OCI-LY7 (cell line): ENCODE measurements at regions not wholly inside any gene's neighbourhood (a gene's known extent, or its start where the extent isn't known, plus 50 kb on each side); places are given as distances from the start of the nearest gene placed in this dataset.

ENCODE experiments used
- BruUV-seq: library from RNA; stranded (reverse); fragments of 400-500 nt; replicated peaks from 2 replicates; lab custom pipeline; 2021; lab: Mats Ljungman, UMichigan
- CTCF ChIA-PET: fragments of 300-600 bp; sonication (Branson Sonifier 250); formaldehyde crosslinking; loops from one replicate; lab custom pipeline; 2022; ENCODE audit warnings: antibody characterized with exemption; ENCODE audit not compliant: unreplicated experiment; lab: Charles Lee
- POLR2A ChIA-PET: fragments of 300-600 bp; sonication (Branson Sonifier 250); formaldehyde crosslinking; loops from one replicate; lab custom pipeline; 2022; ENCODE audit warnings: antibody characterized with exemption; lab: Charles Lee
- DNase-seq: peaks from one replicate; pipeline ENCODE4 v3.0.0-alpha.2; 2015; ENCODE audit warnings: low spot score
- H2AFZ ChIP-seq: fragments of 200-600 bp; sonication (generic), shearing (Covaris generic); 2 replicates; pipeline ENCODE4 v1.6.1; 2014; ENCODE audit warnings: mild to moderate bottlenecking, antibody characterized with exemption, low read length, moderate library complexity
- H3K27ac ChIP-seq: fragments of 200-600 bp; sonication (generic); 2 replicates; pipeline ENCODE4 v1.5.1; 2014; ENCODE audit warnings: mixed run types, low read depth, mild to moderate bottlenecking, moderate library complexity, low read length, inconsistent platforms; ENCODE audit not compliant: poor library complexity, severe bottlenecking
- H3K36me3 ChIP-seq: fragments of 200-600 bp; sonication (generic); 2 replicates; pipeline ENCODE4 v1.6.1; 2014; ENCODE audit warnings: mild to moderate bottlenecking, antibody characterized with exemption, low read length, moderate library complexity, mixed read lengths; ENCODE audit not compliant: insufficient read depth
- H3K4me1 ChIP-seq: fragments of 200-600 bp; sonication (generic); 2 replicates; pipeline ENCODE4 v1.5.1; 2014; ENCODE audit warnings: mild to moderate bottlenecking, low read length; ENCODE audit not compliant: insufficient read depth, poor library complexity, severe bottlenecking
- H3K4me2 ChIP-seq: fragments of 200-600 bp; sonication (generic); 2 replicates; pipeline ENCODE4 v1.6.1; 2014; ENCODE audit warnings: mild to moderate bottlenecking, low read length
- H3K4me3 ChIP-seq: fragments of 200-600 bp; sonication (generic); 2 replicates; pipeline ENCODE4 v1.5.1; 2014; ENCODE audit warnings: mild to moderate bottlenecking, low read depth, low read length; ENCODE audit not compliant: poor library complexity, severe bottlenecking
- H3K79me2 ChIP-seq: fragments of 200-600 bp; sonication (generic); 2 replicates; pipeline ENCODE4 v1.6.1; 2016; ENCODE audit warnings: low read depth, mild to moderate bottlenecking, low read length, moderate library complexity, mixed read lengths; ENCODE audit not compliant: insufficient read depth
- H3K9me2 ChIP-seq: fragments of 200-600 bp; sonication (generic); 2 replicates; pipeline ENCODE4 v1.6.1; 2016; ENCODE audit warnings: mild to moderate bottlenecking, low read length, mixed read lengths; ENCODE audit not compliant: insufficient read depth
- H3K9me3 ChIP-seq: fragments of 200-600 bp; sonication (generic); 2 replicates; pipeline ENCODE4 v1.6.1; 2014; ENCODE audit warnings: mild to moderate bottlenecking, mixed run types, low read length, mixed read lengths
- H4K20me1 ChIP-seq: fragments of 200-600 bp; sonication (generic); 2 replicates; pipeline ENCODE4 v1.6.1; 2014; ENCODE audit warnings: mild to moderate bottlenecking, antibody characterized with exemption, low read length, moderate library complexity, mixed read lengths; ENCODE audit not compliant: insufficient read depth
- CTCF ChIP-seq: fragments of 200-600 bp; sonication (generic); conservative IDR thresholded peaks from 2 replicates; pipeline ENCODE4 v1.5.1; 2014; ENCODE audit warnings: mild to moderate bottlenecking, antibody characterized with exemption, low read length, moderate library complexity, mixed read lengths
- EZH2phosphoT487 ChIP-seq: fragments of 200-600 bp; sonication (generic); IDR thresholded peaks from 2 replicates; pipeline ENCODE4 v1.6.1; 2018; ENCODE audit warnings: low read depth, borderline replicate concordance, mild to moderate bottlenecking, mixed run types, antibody characterized with exemption, low read length, moderate library complexity, mixed read lengths
- intact Hi-C: fragments of 100-400 bp; cut with micrococcal nuclease; formaldehyde crosslinking; loops from one replicate; pipeline ENCODE4 v1.10.0; 2022; ENCODE audit not compliant: unreplicated experiment

DNA sequence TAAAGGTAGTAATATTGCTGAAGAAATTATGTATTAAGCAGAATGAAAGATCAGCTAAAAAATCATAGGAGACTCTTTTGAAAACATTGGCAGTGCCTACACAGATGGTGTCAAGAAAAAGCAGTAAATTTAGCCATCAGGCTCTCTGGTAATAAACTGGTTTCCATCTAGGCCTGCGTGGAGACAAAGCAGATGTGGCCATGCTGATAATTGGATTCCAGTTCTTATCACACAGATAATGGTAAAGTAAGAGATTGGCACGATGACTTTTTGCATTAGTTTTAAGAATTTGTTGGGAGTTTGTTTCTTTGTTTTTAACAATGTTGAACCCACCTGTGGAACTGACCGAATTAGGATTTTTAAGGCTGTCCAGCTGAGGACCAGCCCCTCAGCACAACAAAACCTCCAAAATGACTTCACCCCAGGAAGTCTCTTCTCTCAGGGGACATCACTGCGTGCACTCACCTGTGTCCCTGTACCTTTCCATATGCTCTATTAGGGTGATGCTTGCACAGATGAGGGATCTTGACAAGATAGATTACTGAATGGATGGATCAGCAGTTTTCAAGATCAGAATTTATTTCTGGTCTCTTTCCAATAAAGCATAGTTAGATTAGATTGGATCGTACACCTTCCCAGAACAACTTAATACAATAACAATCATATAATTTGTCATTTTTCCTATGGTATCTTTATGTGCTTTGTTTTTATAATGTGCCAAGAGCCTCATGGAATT, 69.1 kb upstream of the DNAJC10 start:
- Histone ChIP-seq H2AFZ (no peak overlapping the region), H3K36me3 (no peaks in the 10 kb centered on the region), H3K4me1 (no peaks in the 10 kb centered on the region), H3K9me3 (no peaks in the 10 kb centered on the region), H4K20me1 (no peaks in the 10 kb centered on the region), H3K9me2 (no peaks in the 10 kb centered on the region), H3K4me3 (no peak overlapping the region), H3K79me2 (no peaks in the 10 kb centered on the region), H3K27ac (no peak overlapping the region), H3K4me2 (no peak overlapping the region)
- intact Hi-C loops: no loop called here
- ChIA-PET CTCF (no interaction called here), POLR2A (no interaction called here)
- no TSS peak for BruUV-seq
- TF ChIP-seq EZH2phosphoT487: no peak
- no peak for DNase-seq

- intact Hi-C loops: no loop called here
- no peaks in the 10 kb centered on the region for H3K79me2 ChIP-seq
- no peak overlapping the region for H3K4me3 ChIP-seq
- TF ChIP-seq CTCF (no peak), EZH2phosphoT487 (no peak)
- H2AFZ ChIP-seq: no peak overlapping the region
- no TSS peak for BruUV-seq
- H4K20me1 ChIP-seq: no peaks in the 10 kb centered on the region
- H3K27ac ChIP-seq: no peak overlapping the region
- H3K9me3 ChIP-seq: no peaks in the 10 kb centered on the region
- H3K4me2 ChIP-seq: no peak overlapping the region
- ChIA-PET CTCF (no interaction called here), POLR2A (no interaction called here)
- H3K9me2 ChIP-seq: no peaks in the 10 kb centered on the region
- no peak for DNase-seq
- no peaks in the 10 kb centered on the region for H3K36me3 ChIP-seq
- no peaks in the 10 kb centered on the region for H3K4me1 ChIP-seq
Observed at GRCh38 chr2:182647499-182647787, 68.6 kb upstream of the DNAJC10 start.

DNA sequence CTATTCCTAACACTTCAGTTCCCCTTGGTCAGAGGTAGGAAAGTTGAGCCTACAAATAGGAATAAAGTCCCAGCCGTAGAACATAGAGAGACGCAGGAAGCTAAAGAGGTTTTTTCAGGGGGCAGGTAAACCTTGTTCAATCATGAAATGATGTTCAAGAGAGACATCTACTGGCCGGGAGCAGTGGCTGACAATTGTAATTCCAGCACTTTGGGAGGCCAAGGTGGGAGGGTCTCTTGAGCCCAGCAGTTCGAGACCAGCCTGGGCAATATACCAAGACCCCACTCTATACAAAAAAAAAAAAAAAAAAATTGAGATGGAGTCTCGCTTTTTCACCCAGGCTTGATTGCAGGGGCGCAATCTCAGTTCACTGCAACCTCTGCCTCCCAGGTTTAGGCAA, 66.7 kb upstream of the DNAJC10 start:
- TF ChIP-seq EZH2phosphoT487: no peak
- TF ChIP-seq CTCF: peak; percentile 72
- Histone ChIP-seq H3K27ac (no peak overlapping the region), H3K4me1 (no peaks in the 10 kb centered on the region), H3K36me3 (no peaks in the 10 kb centered on the region), H3K4me3 (no peak overlapping the region), H2AFZ (no peak overlapping the region), H4K20me1 (no peaks in the 10 kb centered on the region), H3K4me2 (no peak overlapping the region), H3K9me3 (no peaks in the 10 kb centered on the region), H3K9me2 (no peaks in the 10 kb centered on the region), H3K79me2 (no peaks in the 10 kb centered on the region)
- BruUV-seq: no TSS peak
- DNase-seq: peak; percentile 26
- intact Hi-C loops: loop anchor here (1.0 to 2.0 kb wide), 2 partner anchors 408 to 463 kb away; no protein-coding TSS in a partner anchor
- ChIA-PET POLR2A (interaction anchor here (0.5 to 1.0 kb wide), 5 partner anchors 12 to 1815 kb away, joined by 3 to 4 read pairs (median 3); no protein-coding TSS in a partner anchor), CTCF (interaction anchor here (0.8 to 1.1 kb wide), 2 partner anchors 95 to 408 kb away, joined by 3 to 6 read pairs; no protein-coding TSS in a partner anchor)
